A673 (cell line): ENCODE measurements at regions not wholly inside any gene's neighbourhood (a gene's known extent, or its start where the extent isn't known, plus 50 kb on each side); places are given as distances from the start of the nearest gene placed in this dataset.

Experiments used
- BruUV-seq: library from RNA; stranded (reverse); fragments of 400-500 nt; replicated peaks from 2 replicates; lab custom pipeline; 2021; lab: Mats Ljungman, UMichigan
- CTCF ChIA-PET: fragments of 300-600 bp; sonication (Branson Sonifier 250); formaldehyde crosslinking; loops from one replicate; lab custom pipeline; 2022; ENCODE audit warnings: antibody characterized with exemption; lab: Charles Lee
- POLR2A ChIA-PET: fragments of 300-600 bp; sonication (Branson Sonifier 250); formaldehyde crosslinking; loops from one replicate; lab custom pipeline; 2022; ENCODE audit warnings: antibody characterized with exemption; ENCODE audit not compliant: low non-redundant PET; lab: Charles Lee
- DNase-seq: peaks from one replicate; pipeline ENCODE4 v3.0.0-alpha.2; 2015; ENCODE audit warnings: low spot score
- H3K27ac ChIP-seq: fragments of 200-600 bp; sonication (generic); 2 replicates; pipeline ENCODE4 v1.5.1; 2016; ENCODE audit warnings: mixed run types, low read depth, mild to moderate bottlenecking, mixed read lengths, antibody characterized with exemption, low read length; ENCODE audit not compliant: poor library complexity, severe bottlenecking
- H3K27me3 ChIP-seq: fragments of 200-600 bp; sonication (generic); replicated peaks from 2 replicates; pipeline ENCODE4 v1.6.1; 2017; ENCODE audit warnings: mixed run types, low read depth, mild to moderate bottlenecking, mixed read lengths, antibody characterized with exemption, low read length; ENCODE audit not compliant: insufficient read depth, poor library complexity
- H3K36me3 ChIP-seq: fragments of 200-600 bp; sonication (generic); 2 replicates; pipeline ENCODE4 v1.6.1; 2016; ENCODE audit warnings: mixed run types, mild to moderate bottlenecking, mixed read lengths, antibody characterized with exemption, low read length; ENCODE audit not compliant: insufficient read depth, poor library complexity, severe bottlenecking
- H3K4me1 ChIP-seq: fragments of 200-600 bp; sonication (generic); 2 replicates; pipeline ENCODE4 v1.6.1; 2017; ENCODE audit warnings: mixed run types, mild to moderate bottlenecking, mixed read lengths, antibody characterized with exemption, low read length; ENCODE audit not compliant: insufficient read depth, poor library complexity, severe bottlenecking
- H3K4me3 ChIP-seq: fragments of 200-600 bp; sonication (generic); 2 replicates; pipeline ENCODE4 v1.5.1; 2016; ENCODE audit warnings: low read depth, mixed run types, mild to moderate bottlenecking, mixed read lengths, low read length; ENCODE audit not compliant: poor library complexity, severe bottlenecking
- H3K9me3 ChIP-seq: fragments of 200-600 bp; sonication (generic); 2 replicates; pipeline ENCODE4 v1.6.1; 2016; ENCODE audit warnings: mixed run types, low read depth, mild to moderate bottlenecking, mixed read lengths, antibody characterized with exemption, low read length; ENCODE audit not compliant: poor library complexity, severe bottlenecking
- CTCF ChIP-seq: fragments of 300-800, 200-600 bp; sonication (generic); conservative IDR thresholded peaks from 2 replicates; pipeline ENCODE4 v1.5.1; 2017; ENCODE audit warnings: low read depth, mild to moderate bottlenecking, antibody characterized with exemption, low read length, moderate library complexity, mixed read lengths
- EZH2 ChIP-seq: fragments of 200-600 bp; sonication (generic); IDR thresholded peaks from 2 replicates; pipeline ENCODE4 v1.6.1; 2017; ENCODE audit warnings: borderline replicate concordance, low read depth, mild to moderate bottlenecking, mixed read lengths, antibody characterized with exemption, low read length; ENCODE audit not compliant: poor library complexity, severe bottlenecking
- intact Hi-C: fragments of 100-400 bp; cut with micrococcal nuclease; formaldehyde crosslinking; loops from one replicate; pipeline ENCODE4 v1.10.0; 2022; ENCODE audit not compliant: unreplicated experiment

- ChIA-PET POLR2A (no interaction called here), CTCF (no interaction called here)
- intact Hi-C loops = no loop called here
- no peak for TF ChIP-seq CTCF
- no peak for TF ChIP-seq EZH2
- Histone ChIP-seq H3K9me3 (no peaks in the 10 kb centered on the region), H3K36me3 (no peaks in the 10 kb centered on the region), H3K27me3 (no peaks in the 10 kb centered on the region), H3K27ac (no peak overlapping the region), H3K4me3 (no peak overlapping the region), H3K4me1 (no peaks in the 10 kb centered on the region)
- no TSS peak for BruUV-seq
- no peak for DNase-seq
Measured at GRCh38 chr17:31753011-31753410, 106.0 kb downstream of the COPRS start.

- H3K4me1 ChIP-seq = no peaks in the 10 kb centered on the region
- no peak overlapping the region for H3K4me3 ChIP-seq
- intact Hi-C loops = no loop called here
- TF ChIP-seq CTCF = no peak
- TF ChIP-seq EZH2 = no peak
- CTCF ChIA-PET = no interaction called here
- no peaks in the 10 kb centered on the region for H3K36me3 ChIP-seq
- no peak for DNase-seq
- BruUV-seq = no TSS peak
- H3K9me3 ChIP-seq = no peaks in the 10 kb centered on the region
- POLR2A ChIA-PET = no interaction called here
- no peaks in the 10 kb centered on the region for H3K27me3 ChIP-seq
- no peak overlapping the region for H3K27ac ChIP-seq
Measured at GRCh38 chr17:31752584-31752983, 106.5 kb downstream of the COPRS start.

- no peak overlapping the region for H3K4me3 ChIP-seq
- CTCF ChIA-PET = no interaction called here
- no peaks in the 10 kb centered on the region for H3K36me3 ChIP-seq
- H3K9me3 ChIP-seq = no peaks in the 10 kb centered on the region
- no peaks in the 10 kb centered on the region for H3K27me3 ChIP-seq
- no TSS peak for BruUV-seq
- no peaks in the 10 kb centered on the region for H3K4me1 ChIP-seq
- intact Hi-C loops = no loop called here
- TF ChIP-seq CTCF (no peak), EZH2 (no peak)
- POLR2A ChIA-PET = no interaction called here
- H3K27ac ChIP-seq = no peak overlapping the region
- no peak for DNase-seq
Measured at GRCh38 chr17:31750578-31750977, 108.5 kb downstream of the COPRS start.
